ENCODE measurements at regions not wholly inside any gene's neighbourhood (a gene's known extent, or its start where the extent isn't known, plus 50 kb on each side); places are given as distances from the start of the nearest gene placed in this dataset.

GRCh38 chr11:46181843-46182424 is 60.7 kb upstream of the PHF21A start:
- H3K27ac ChIP-seq (ENCODE audit: low read depth, low read length): no peak overlapping the region
- no peak overlapping the region for H2BK15ac ChIP-seq (replicated peaks; ENCODE audit: low read depth)
- DNase-seq: no peak
- no peak overlapping the region for H3K23ac ChIP-seq (ENCODE audit: low read length)
- no peaks in the 10 kb centered on the region for H3K79me1 ChIP-seq (ENCODE audit: low read length)
- H3K79me2 ChIP-seq (ENCODE audit: control insufficient read depth, insufficient read depth, low read length): no peaks in the 10 kb centered on the region
- H4K8ac ChIP-seq (ENCODE audit: low read depth, low read length): no peak overlapping the region
- H3K36me3 ChIP-seq (ENCODE audit: control insufficient read depth, insufficient read depth, low read length): no peaks in the 10 kb centered on the region
- no peak overlapping the region for H2AK5ac ChIP-seq (ENCODE audit: low read length)
- no peak overlapping the region for H3K4ac ChIP-seq (ENCODE audit: low read depth, low read length)
- no peaks in the 10 kb centered on the region for H3K27me3 ChIP-seq (ENCODE audit: insufficient read depth, low read length, poor library complexity)
- H4K5ac ChIP-seq (ENCODE audit: low read length): no peak overlapping the region
- H3K56ac ChIP-seq (ENCODE audit: low read length): no peak overlapping the region
- no peak overlapping the region for H3K18ac ChIP-seq (ENCODE audit: low read length)
- H2BK5ac ChIP-seq (ENCODE audit: low read length): no peak overlapping the region
- H3K9ac ChIP-seq (ENCODE audit: low read length): no peak overlapping the region
- H3K4me2 ChIP-seq (ENCODE audit: low read length): no peak overlapping the region
- no peaks in the 10 kb centered on the region for H3K4me1 ChIP-seq (ENCODE audit: control insufficient read depth, low read depth, low read length)
- no peak overlapping the region for H2BK120ac ChIP-seq (ENCODE audit: low read depth, low read length)
- no peak overlapping the region for H3K4me3 ChIP-seq (ENCODE audit: low read length)
- WGBS (ENCODE audit: extremely low coverage, insufficient coverage, low lambda C conversion rate): no CpG with 5 or more reads among the region's 5 CpGs

- Histone ChIP-seq H3K56ac (ENCODE audit: low read length) (no peak overlapping the region), H3K18ac (ENCODE audit: low read length) (no peak overlapping the region), H3K23ac (ENCODE audit: low read length) (no peak overlapping the region), H2BK120ac (ENCODE audit: low read depth, low read length) (no peak overlapping the region), H3K4me1 (ENCODE audit: control insufficient read depth, low read depth, low read length) (no peaks in the 10 kb centered on the region), H3K27ac (ENCODE audit: low read depth, low read length) (no peak overlapping the region), H3K4me3 (ENCODE audit: low read length) (no peak overlapping the region), H3K4me2 (ENCODE audit: low read length) (no peak overlapping the region), H3K79me2 (ENCODE audit: control insufficient read depth, insufficient read depth, low read length) (no peaks in the 10 kb centered on the region), H4K8ac (ENCODE audit: low read depth, low read length) (no peak overlapping the region), H3K4ac (ENCODE audit: low read depth, low read length) (no peak overlapping the region), H4K5ac (ENCODE audit: low read length) (no peak overlapping the region), H3K9ac (ENCODE audit: low read length) (no peak overlapping the region), H3K79me1 (ENCODE audit: low read length) (no peaks in the 10 kb centered on the region), H3K27me3 (ENCODE audit: insufficient read depth, low read length, poor library complexity) (no peaks in the 10 kb centered on the region), H2BK15ac (replicated peaks; ENCODE audit: low read depth) (no peak overlapping the region), H3K36me3 (ENCODE audit: control insufficient read depth, insufficient read depth, low read length) (no peaks in the 10 kb centered on the region), H2BK5ac (ENCODE audit: low read length) (no peak overlapping the region), H2AK5ac (ENCODE audit: low read length) (no peak overlapping the region)
- no peak for DNase-seq
- WGBS (ENCODE audit: extremely low coverage, insufficient coverage, low lambda C conversion rate): no CpG with 5 or more reads among the region's 1 CpG
These were observed 60.1 kb upstream of the PHF21A start for GRCh38 chr11:46181387-46181786.

GRCh38 chr11:46180736-46181135 is 59.5 kb upstream of the PHF21A start:
- H3K79me2 ChIP-seq (ENCODE audit: control insufficient read depth, insufficient read depth, low read length): no peaks in the 10 kb centered on the region
- no peak overlapping the region for H3K4me2 ChIP-seq (ENCODE audit: low read length)
- no peaks in the 10 kb centered on the region for H3K27me3 ChIP-seq (ENCODE audit: insufficient read depth, low read length, poor library complexity)
- H2BK5ac ChIP-seq (ENCODE audit: low read length): no peak overlapping the region
- DNase-seq: no peak
- H2BK15ac ChIP-seq (replicated peaks; ENCODE audit: low read depth): no peak overlapping the region
- no peak overlapping the region for H4K8ac ChIP-seq (ENCODE audit: low read depth, low read length)
- no peak overlapping the region for H2BK120ac ChIP-seq (ENCODE audit: low read depth, low read length)
- no peaks in the 10 kb centered on the region for H3K36me3 ChIP-seq (ENCODE audit: control insufficient read depth, insufficient read depth, low read length)
- no peak overlapping the region for H3K18ac ChIP-seq (ENCODE audit: low read length)
- no peak overlapping the region for H3K23ac ChIP-seq (ENCODE audit: low read length)
- H3K4me3 ChIP-seq (ENCODE audit: low read length): no peak overlapping the region
- no peaks in the 10 kb centered on the region for H3K4me1 ChIP-seq (ENCODE audit: control insufficient read depth, low read depth, low read length)
- H4K5ac ChIP-seq (ENCODE audit: low read length): no peak overlapping the region
- H3K4ac ChIP-seq (ENCODE audit: low read depth, low read length): no peak overlapping the region
- no peak overlapping the region for H3K56ac ChIP-seq (ENCODE audit: low read length)
- H3K9ac ChIP-seq (ENCODE audit: low read length): no peak overlapping the region
- H2AK5ac ChIP-seq (ENCODE audit: low read length): no peak overlapping the region
- WGBS (ENCODE audit: extremely low coverage, insufficient coverage, low lambda C conversion rate): no CpG with 5 or more reads among the region's 4 CpGs
- H3K79me1 ChIP-seq (ENCODE audit: low read length): no peaks in the 10 kb centered on the region
- no peak overlapping the region for H3K27ac ChIP-seq (ENCODE audit: low read depth, low read length)

GRCh38 chr11:46178513-46178912 is 57.3 kb upstream of the PHF21A start:
- H4K5ac ChIP-seq (ENCODE audit: low read length): no peak overlapping the region
- no peaks in the 10 kb centered on the region for H3K79me1 ChIP-seq (ENCODE audit: low read length)
- no peaks in the 10 kb centered on the region for H3K4me1 ChIP-seq (ENCODE audit: control insufficient read depth, low read depth, low read length)
- H4K8ac ChIP-seq (ENCODE audit: low read depth, low read length): no peak overlapping the region
- H3K18ac ChIP-seq (ENCODE audit: low read length): no peak overlapping the region
- H3K4ac ChIP-seq (ENCODE audit: low read depth, low read length): no peak overlapping the region
- H3K27me3 ChIP-seq (ENCODE audit: insufficient read depth, low read length, poor library complexity): no peaks in the 10 kb centered on the region
- H3K23ac ChIP-seq (ENCODE audit: low read length): no peak overlapping the region
- H3K4me3 ChIP-seq (ENCODE audit: low read length): no peak overlapping the region
- H2BK5ac ChIP-seq (ENCODE audit: low read length): no peak overlapping the region
- H3K9ac ChIP-seq (ENCODE audit: low read length): no peak overlapping the region
- H3K4me2 ChIP-seq (ENCODE audit: low read length): no peak overlapping the region
- no peak overlapping the region for H2BK120ac ChIP-seq (ENCODE audit: low read depth, low read length)
- H2BK15ac ChIP-seq (replicated peaks; ENCODE audit: low read depth): no peak overlapping the region
- no peak overlapping the region for H2AK5ac ChIP-seq (ENCODE audit: low read length)
- H3K79me2 ChIP-seq (ENCODE audit: control insufficient read depth, insufficient read depth, low read length): no peaks in the 10 kb centered on the region
- H3K36me3 ChIP-seq (ENCODE audit: control insufficient read depth, insufficient read depth, low read length): no peaks in the 10 kb centered on the region
- WGBS (ENCODE audit: extremely low coverage, insufficient coverage, low lambda C conversion rate): no CpG with 5 or more reads among the region's 4 CpGs
- no peak overlapping the region for H3K27ac ChIP-seq (ENCODE audit: low read depth, low read length)
- DNase-seq: no peak
- H3K56ac ChIP-seq (ENCODE audit: low read length): no peak overlapping the region

- Histone ChIP-seq H4K5ac (ENCODE audit: low read length) (no peak overlapping the region), H3K79me2 (ENCODE audit: control insufficient read depth, insufficient read depth, low read length) (no peaks in the 10 kb centered on the region), H3K4me1 (ENCODE audit: control insufficient read depth, low read depth, low read length) (no peaks in the 10 kb centered on the region), H3K36me3 (ENCODE audit: control insufficient read depth, insufficient read depth, low read length) (no peaks in the 10 kb centered on the region), H3K79me1 (ENCODE audit: low read length) (no peaks in the 10 kb centered on the region), H2AK5ac (ENCODE audit: low read length) (no peak overlapping the region), H3K4ac (ENCODE audit: low read depth, low read length) (no peak overlapping the region), H2BK120ac (ENCODE audit: low read depth, low read length) (no peak overlapping the region), H3K27ac (ENCODE audit: low read depth, low read length) (no peak overlapping the region), H4K8ac (ENCODE audit: low read depth, low read length) (no peak overlapping the region), H3K4me3 (ENCODE audit: low read length) (no peak overlapping the region), H3K56ac (ENCODE audit: low read length) (no peak overlapping the region), H3K4me2 (ENCODE audit: low read length) (no peak overlapping the region), H2BK15ac (replicated peaks; ENCODE audit: low read depth) (no peak overlapping the region), H2BK5ac (ENCODE audit: low read length) (no peak overlapping the region), H3K27me3 (ENCODE audit: insufficient read depth, low read length, poor library complexity) (no peaks in the 10 kb centered on the region), H3K18ac (ENCODE audit: low read length) (no peak overlapping the region), H3K23ac (ENCODE audit: low read length) (no peak overlapping the region), H3K9ac (ENCODE audit: low read length) (no peak overlapping the region)
- WGBS (ENCODE audit: extremely low coverage, insufficient coverage, low lambda C conversion rate): no CpG with 5 or more reads among the region's 4 CpGs
- DNase-seq: no peak
These were observed 55.2 kb upstream of the PHF21A start for GRCh38 chr11:46176421-46176820.

GRCh38 chr11:46175401-46176002 is 54.2 kb upstream of the PHF21A start:
- Histone ChIP-seq H3K4me1 (ENCODE audit: control insufficient read depth, low read depth, low read length) (no peaks in the 10 kb centered on the region), H3K79me1 (ENCODE audit: low read length) (no peaks in the 10 kb centered on the region), H3K18ac (ENCODE audit: low read length) (no peak overlapping the region), H3K56ac (ENCODE audit: low read length) (no peak overlapping the region), H3K4ac (ENCODE audit: low read depth, low read length) (no peak overlapping the region), H2BK120ac (ENCODE audit: low read depth, low read length) (no peak overlapping the region), H3K27me3 (ENCODE audit: insufficient read depth, low read length, poor library complexity) (no peaks in the 10 kb centered on the region), H3K23ac (ENCODE audit: low read length) (no peak overlapping the region), H3K36me3 (ENCODE audit: control insufficient read depth, insufficient read depth, low read length) (no peaks in the 10 kb centered on the region), H3K9ac (ENCODE audit: low read length) (no peak overlapping the region), H3K27ac (ENCODE audit: low read depth, low read length) (no peak overlapping the region), H3K4me2 (ENCODE audit: low read length) (no peak overlapping the region), H2AK5ac (ENCODE audit: low read length) (no peak overlapping the region), H2BK5ac (ENCODE audit: low read length) (no peak overlapping the region), H4K8ac (ENCODE audit: low read depth, low read length) (no peak overlapping the region), H2BK15ac (replicated peaks; ENCODE audit: low read depth) (no peak overlapping the region), H3K79me2 (ENCODE audit: control insufficient read depth, insufficient read depth, low read length) (no peaks in the 10 kb centered on the region), H3K4me3 (ENCODE audit: low read length) (no peak overlapping the region), H4K5ac (ENCODE audit: low read length) (no peak overlapping the region)
- no CpG with 5 or more reads among the region's 7 CpGs for WGBS (ENCODE audit: extremely low coverage, insufficient coverage, low lambda C conversion rate)
- DNase-seq: no peak
